ENCODE measurements at regions not wholly inside any gene's neighbourhood (a gene's known extent, or its start where the extent isn't known, plus 50 kb on each side); places are given as distances from the start of the nearest gene placed in this dataset.

DNA sequence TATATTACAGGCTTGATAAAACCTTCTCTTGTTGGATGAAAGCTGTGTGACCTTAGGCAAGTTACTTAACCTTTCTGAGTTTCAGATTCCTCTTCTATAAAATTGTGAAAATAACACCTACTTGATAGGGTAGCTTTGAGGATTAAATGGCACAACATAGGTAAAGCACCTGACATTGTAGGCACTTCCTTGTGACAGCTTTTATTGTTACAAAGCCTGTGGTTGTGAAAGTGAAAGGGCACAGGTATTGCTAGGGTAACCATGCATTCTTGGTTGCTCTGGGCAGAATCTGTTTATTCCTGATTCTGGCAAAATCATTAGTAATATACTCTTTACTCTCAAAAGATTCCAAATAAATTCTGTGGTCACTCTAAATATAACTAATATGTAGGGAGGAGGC, 493.4 kb downstream of the OLFM4 start:
- no peaks in the 10 kb centered on the region for H3K27me3 ChIP-seq (replicated peaks in 1 of 2; ENCODE audit: control insufficient read depth in 2 of 2, extremely low read depth in 1 of 2, insufficient read depth in 2 of 2, low read length in 1 of 2)
- H3K36me3 Mint-ChIP-seq, result no peaks in the 10 kb centered on the region
- no peaks in the 10 kb centered on the region for H3K4me1 Mint-ChIP-seq
- H3K27ac ChIP-seq (ENCODE audit: low read length), result no peak overlapping the region
- peaks cover 3 to 9% (median 8%) of the 10 kb centered on the region in 3 donors for H3K9me3 Mint-ChIP-seq
- H3K27me3 Mint-ChIP-seq, result no peaks in the 10 kb centered on the region
- ATAC-seq (replicated peaks in 1 of 4) (no peak), DNase-seq (no peak)
- H3K4me3 ChIP-seq (ENCODE audit: control insufficient read depth in 1 of 2, extremely low read depth in 1 of 2, low read length in 1 of 2), result no peak overlapping the region
- CTCF ChIA-PET, result no interaction called here
- no peaks in the 10 kb centered on the region for H3K36me3 ChIP-seq (ENCODE audit: control insufficient read depth in 2 of 2, extremely low read depth in 1 of 2, insufficient read depth in 1 of 2, low read length in 1 of 2)
- H3K4me1 ChIP-seq (ENCODE audit: control insufficient read depth in 1 of 2, extremely low read depth in 1 of 2, insufficient read depth in 2 of 2, low read length in 2 of 2), result no peaks in the 10 kb centered on the region
- no peak overlapping the region for H3K4me3 Mint-ChIP-seq
- POLR2A ChIA-PET, result no interaction called here
- H3K9me3 ChIP-seq, result no peaks in the 10 kb centered on the region
- no peak overlapping the region for H3K27ac Mint-ChIP-seq

GRCh38 chr13:53537586-53537985, 509.0 kb downstream of the OLFM4 start:
- ChIA-PET CTCF (no interaction called here), POLR2A (no interaction called here)
- Mint-ChIP-seq H3K4me3 (no peak overlapping the region), H3K4me1 (no peaks in the 10 kb centered on the region), H3K27me3 (no peaks in the 10 kb centered on the region), H3K27ac (no peak overlapping the region), H3K9me3 (peaks cover 7 to 24% (median 14%) of the 10 kb centered on the region in 3 donors), H3K36me3 (no peaks in the 10 kb centered on the region)
- ATAC-seq (replicated peaks in 1 of 4) (no peak), DNase-seq (no peak)
- Histone ChIP-seq H3K4me1 (ENCODE audit: control insufficient read depth in 1 of 2, extremely low read depth in 1 of 2, insufficient read depth in 2 of 2, low read length in 2 of 2) (no peaks in the 10 kb centered on the region), H3K9me3 (no peaks in the 10 kb centered on the region), H3K27me3 (replicated peaks in 1 of 2; ENCODE audit: control insufficient read depth in 2 of 2, extremely low read depth in 1 of 2, insufficient read depth in 2 of 2, low read length in 1 of 2) (no peaks in the 10 kb centered on the region), H3K36me3 (ENCODE audit: control insufficient read depth in 2 of 2, extremely low read depth in 1 of 2, insufficient read depth in 1 of 2, low read length in 1 of 2) (no peaks in the 10 kb centered on the region), H3K27ac (ENCODE audit: low read length) (no peak overlapping the region), H3K4me3 (ENCODE audit: control insufficient read depth in 1 of 2, extremely low read depth in 1 of 2, low read length in 1 of 2) (no peak overlapping the region)
- WGBS (ENCODE audit: insufficient coverage), result no CpG with 5 or more reads among the region's 1 CpG

GRCh38 chr13:53545340-53545941, 516.8 kb downstream of the OLFM4 start:
- ATAC-seq (replicated peaks in 1 of 4), result peak in 1 of 4 experiments; percentile 20
- no peaks in the 10 kb centered on the region for H3K36me3 Mint-ChIP-seq
- CTCF ChIA-PET, result no interaction called here
- POLR2A ChIA-PET, result interaction anchor here in 1 of 2 donors (0.6 kb wide), 1 partner anchor 103 kb away, joined by 3 read pairs; no protein-coding TSS in a partner anchor
- H3K9me3 Mint-ChIP-seq, result peaks cover 18 to 26% (median 23%) of the 10 kb centered on the region in 3 donors
- WGBS (ENCODE audit: insufficient coverage), result 83% methylated on average over 1 of the region's 1 CpG
- H3K27me3 Mint-ChIP-seq, result no peaks in the 10 kb centered on the region
- no peaks in the 10 kb centered on the region for H3K36me3 ChIP-seq (ENCODE audit: control insufficient read depth in 2 of 2, extremely low read depth in 1 of 2, insufficient read depth in 1 of 2, low read length in 1 of 2)
- H3K27ac Mint-ChIP-seq, result no peak overlapping the region
- H3K4me1 Mint-ChIP-seq, result no peaks in the 10 kb centered on the region
- no peak for DNase-seq
- no peaks in the 10 kb centered on the region for H3K4me1 ChIP-seq (ENCODE audit: control insufficient read depth in 1 of 2, extremely low read depth in 1 of 2, insufficient read depth in 2 of 2, low read length in 2 of 2)
- H3K4me3 ChIP-seq (ENCODE audit: control insufficient read depth in 1 of 2, extremely low read depth in 1 of 2, low read length in 1 of 2), result no peak overlapping the region
- H3K4me3 Mint-ChIP-seq, result no peak overlapping the region
- no peaks in the 10 kb centered on the region for H3K9me3 ChIP-seq
- H3K27ac ChIP-seq (ENCODE audit: low read length), result no peak overlapping the region
- H3K27me3 ChIP-seq (replicated peaks in 1 of 2; ENCODE audit: control insufficient read depth in 2 of 2, extremely low read depth in 1 of 2, insufficient read depth in 2 of 2, low read length in 1 of 2), result no peaks in the 10 kb centered on the region

GRCh38 chr13:53560556-53560955, 531.9 kb downstream of the OLFM4 start:
- H3K27me3 ChIP-seq (replicated peaks in 1 of 2; ENCODE audit: control insufficient read depth in 2 of 2, extremely low read depth in 1 of 2, insufficient read depth in 2 of 2, low read length in 1 of 2), result no peaks in the 10 kb centered on the region
- ATAC-seq (replicated peaks in 1 of 4) (no peak), DNase-seq (no peak)
- WGBS (ENCODE audit: insufficient coverage), result 100% methylated on average over 1 of the region's 1 CpG
- H3K4me3 ChIP-seq (ENCODE audit: control insufficient read depth in 1 of 2, extremely low read depth in 1 of 2, low read length in 1 of 2), result no peak overlapping the region
- no peaks in the 10 kb centered on the region for H3K4me1 ChIP-seq (ENCODE audit: control insufficient read depth in 1 of 2, extremely low read depth in 1 of 2, insufficient read depth in 2 of 2, low read length in 2 of 2)
- H3K27me3 Mint-ChIP-seq, result no peaks in the 10 kb centered on the region
- H3K4me3 Mint-ChIP-seq, result no peak overlapping the region
- H3K36me3 ChIP-seq (ENCODE audit: control insufficient read depth in 2 of 2, extremely low read depth in 1 of 2, insufficient read depth in 1 of 2, low read length in 1 of 2), result no peaks in the 10 kb centered on the region
- no peak overlapping the region for H3K27ac Mint-ChIP-seq
- H3K9me3 ChIP-seq, result no peaks in the 10 kb centered on the region
- CTCF ChIA-PET, result no interaction called here
- peaks cover 9 to 19% (median 10%) of the 10 kb centered on the region in 3 donors for H3K9me3 Mint-ChIP-seq
- H3K27ac ChIP-seq (ENCODE audit: low read length), result no peak overlapping the region
- POLR2A ChIA-PET, result no interaction called here
- H3K4me1 Mint-ChIP-seq, result no peaks in the 10 kb centered on the region
- no peaks in the 10 kb centered on the region for H3K36me3 Mint-ChIP-seq

GRCh38 chr13:53562419-53562818, 533.8 kb downstream of the OLFM4 start:
- H3K4me1 ChIP-seq (ENCODE audit: control insufficient read depth in 1 of 2, extremely low read depth in 1 of 2, insufficient read depth in 2 of 2, low read length in 2 of 2), result no peaks in the 10 kb centered on the region
- CTCF ChIA-PET, result no interaction called here
- H3K4me3 Mint-ChIP-seq, result no peak overlapping the region
- H3K36me3 ChIP-seq (ENCODE audit: control insufficient read depth in 2 of 2, extremely low read depth in 1 of 2, insufficient read depth in 1 of 2, low read length in 1 of 2), result no peaks in the 10 kb centered on the region
- ATAC-seq (replicated peaks in 1 of 4) (no peak), DNase-seq (no peak)
- POLR2A ChIA-PET, result no interaction called here
- H3K27me3 ChIP-seq (replicated peaks in 1 of 2; ENCODE audit: control insufficient read depth in 2 of 2, extremely low read depth in 1 of 2, insufficient read depth in 2 of 2, low read length in 1 of 2), result no peaks in the 10 kb centered on the region
- no peaks in the 10 kb centered on the region for H3K4me1 Mint-ChIP-seq
- no peak overlapping the region for H3K27ac ChIP-seq (ENCODE audit: low read length)
- H3K27me3 Mint-ChIP-seq, result no peaks in the 10 kb centered on the region
- H3K36me3 Mint-ChIP-seq, result no peaks in the 10 kb centered on the region
- peaks cover 10 to 18% (median 12%) of the 10 kb centered on the region in 3 donors for H3K9me3 Mint-ChIP-seq
- no peak overlapping the region for H3K4me3 ChIP-seq (ENCODE audit: control insufficient read depth in 1 of 2, extremely low read depth in 1 of 2, low read length in 1 of 2)
- no peak overlapping the region for H3K27ac Mint-ChIP-seq
- H3K9me3 ChIP-seq, result no peaks in the 10 kb centered on the region
- no CpG with 5 or more reads among the region's 2 CpGs for WGBS (ENCODE audit: insufficient coverage)

DNA sequence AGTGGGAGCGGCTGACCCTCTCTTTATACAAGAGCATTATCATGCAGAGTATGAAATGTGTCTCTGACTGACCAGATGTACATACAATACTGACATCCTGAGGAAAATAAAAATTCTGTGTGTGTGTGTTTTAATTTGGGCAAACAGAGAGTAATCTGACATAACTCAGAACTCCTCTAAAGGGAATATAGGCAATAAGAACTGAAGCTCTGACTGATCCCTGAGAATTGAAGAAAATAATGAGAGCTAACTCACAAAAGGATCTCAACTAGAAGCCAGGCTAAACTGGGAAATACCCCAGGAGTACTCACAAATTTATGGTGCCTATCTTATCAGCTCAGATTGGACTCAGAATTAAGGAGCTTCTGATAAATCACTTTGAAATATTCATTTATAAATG, 539.9 kb downstream of the OLFM4 start:
- POLR2A ChIA-PET, result no interaction called here
- no peak for DNase-seq
- no peaks in the 10 kb centered on the region for H3K4me1 ChIP-seq (ENCODE audit: control insufficient read depth in 1 of 2, extremely low read depth in 1 of 2, insufficient read depth in 2 of 2, low read length in 2 of 2)
- Mint-ChIP-seq H3K27ac (no peak overlapping the region), H3K4me3 (no peak overlapping the region), H3K4me1 (no peaks in the 10 kb centered on the region), H3K9me3 (peaks cover 7 to 13% (median 9%) of the 10 kb centered on the region in 3 donors), H3K27me3 (no peaks in the 10 kb centered on the region), H3K36me3 (no peaks in the 10 kb centered on the region)
- no peak for ATAC-seq (replicated peaks in 1 of 4)
- no peak overlapping the region for H3K4me3 ChIP-seq (ENCODE audit: control insufficient read depth in 1 of 2, extremely low read depth in 1 of 2, low read length in 1 of 2)
- no peak overlapping the region for H3K27ac ChIP-seq (ENCODE audit: low read length)
- CTCF ChIA-PET, result no interaction called here
- no peaks in the 10 kb centered on the region for H3K36me3 ChIP-seq (ENCODE audit: control insufficient read depth in 2 of 2, extremely low read depth in 1 of 2, insufficient read depth in 1 of 2, low read length in 1 of 2)
- no peaks in the 10 kb centered on the region for H3K9me3 ChIP-seq
- WGBS (ENCODE audit: insufficient coverage), result no CpG with 5 or more reads among the region's 1 CpG
- no peaks in the 10 kb centered on the region for H3K27me3 ChIP-seq (replicated peaks in 1 of 2; ENCODE audit: control insufficient read depth in 2 of 2, extremely low read depth in 1 of 2, insufficient read depth in 2 of 2, low read length in 1 of 2)

DNA sequence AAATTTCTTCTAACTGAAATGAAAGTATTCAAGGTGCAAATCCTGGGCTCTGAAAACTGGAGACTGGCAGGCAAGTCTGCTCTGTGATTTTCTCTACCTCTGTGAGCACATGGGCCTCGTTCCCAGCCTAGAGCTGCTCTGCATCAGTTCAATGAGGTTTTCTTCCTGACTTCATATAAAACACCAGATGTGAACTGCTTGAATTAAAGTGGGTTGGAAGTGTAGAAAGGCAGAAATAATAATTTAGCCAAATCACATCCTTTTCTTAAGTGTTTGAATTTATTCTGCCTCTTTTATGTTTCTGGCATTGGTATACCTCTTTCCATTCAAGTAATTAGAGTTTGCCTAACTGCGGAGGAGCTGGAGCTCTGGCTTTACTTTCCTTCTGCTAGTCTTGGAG, 540.8 kb downstream of the OLFM4 start:
- H3K4me1 Mint-ChIP-seq, result no peaks in the 10 kb centered on the region
- ATAC-seq (replicated peaks in 1 of 4) (no peak), DNase-seq (no peak)
- H3K27me3 Mint-ChIP-seq, result no peaks in the 10 kb centered on the region
- no peak overlapping the region for H3K4me3 ChIP-seq (ENCODE audit: control insufficient read depth in 1 of 2, extremely low read depth in 1 of 2, low read length in 1 of 2)
- WGBS (ENCODE audit: insufficient coverage), result no CpG with 5 or more reads among the region's 2 CpGs
- no peaks in the 10 kb centered on the region for H3K9me3 ChIP-seq
- H3K36me3 Mint-ChIP-seq, result no peaks in the 10 kb centered on the region
- CTCF ChIA-PET, result no interaction called here
- no peaks in the 10 kb centered on the region for H3K36me3 ChIP-seq (ENCODE audit: control insufficient read depth in 2 of 2, extremely low read depth in 1 of 2, insufficient read depth in 1 of 2, low read length in 1 of 2)
- H3K27ac Mint-ChIP-seq, result no peak overlapping the region
- peaks cover 7 to 17% (median 8%) of the 10 kb centered on the region in 3 donors for H3K9me3 Mint-ChIP-seq
- H3K4me1 ChIP-seq (ENCODE audit: control insufficient read depth in 1 of 2, extremely low read depth in 1 of 2, insufficient read depth in 2 of 2, low read length in 2 of 2), result no peaks in the 10 kb centered on the region
- POLR2A ChIA-PET, result no interaction called here
- H3K27me3 ChIP-seq (replicated peaks in 1 of 2; ENCODE audit: control insufficient read depth in 2 of 2, extremely low read depth in 1 of 2, insufficient read depth in 2 of 2, low read length in 1 of 2), result no peaks in the 10 kb centered on the region
- H3K27ac ChIP-seq (ENCODE audit: low read length), result no peak overlapping the region
- no peak overlapping the region for H3K4me3 Mint-ChIP-seq

All from T-cell (primary cell).